ENCODE measurements at regions not wholly inside any gene's neighbourhood (a gene's known extent, or its start where the extent isn't known, plus 50 kb on each side); places are given as distances from the start of the nearest gene placed in this dataset.

GRCh38 chr6:149179431-149179830 lies 138.1 kb upstream of the TAB2 start:
- TF ChIP-seq EZH2phosphoT487 (IDR thresholded peaks at IDR 0.05) (no peak), EZH2 (IDR thresholded peaks at IDR 0.05) (no peak), CTCF (IDR thresholded peaks at IDR 0.05) (no peak)
- no peaks in the 10 kb centered on the region for H3K27me3 Mint-ChIP-seq (ENCODE audit: insufficient read depth, low read depth)

DNA sequence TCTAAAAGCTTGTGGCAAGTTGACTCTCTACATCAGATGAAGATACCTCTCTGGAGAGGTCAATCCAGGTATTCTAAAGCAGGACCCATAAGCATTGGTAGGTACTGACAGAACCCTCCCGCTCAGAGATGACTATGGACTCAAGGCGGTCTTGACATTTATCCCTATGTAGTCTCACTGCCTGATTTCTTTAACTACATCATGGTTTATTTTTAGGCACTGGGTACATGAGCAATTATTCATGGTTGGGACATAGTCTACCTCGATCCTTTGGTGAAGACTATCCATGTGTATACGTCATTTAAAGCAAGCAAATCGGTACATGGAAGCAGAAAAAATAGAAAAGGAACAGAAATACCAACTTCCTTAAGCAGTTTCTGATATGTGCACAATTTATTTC lies 136.2 kb upstream of the TAB2 start:
- no peak for DNase-seq (ENCODE audit: low spot score)
- no peaks in the 10 kb centered on the region for H3K27me3 Mint-ChIP-seq (ENCODE audit: insufficient read depth, low read depth)
- H3K9ac ChIP-seq = no peak overlapping the region
- H3K4me1 Mint-ChIP-seq = no peaks in the 10 kb centered on the region
- no peak overlapping the region for H3K27ac ChIP-seq
- no peak overlapping the region for H3K27ac Mint-ChIP-seq
- H3K4me3 ChIP-seq = no peak overlapping the region
- H3K36me3 Mint-ChIP-seq = no peaks in the 10 kb centered on the region
- no peaks in the 10 kb centered on the region for H4K20me1 ChIP-seq (ENCODE audit: low read depth)
- no peak overlapping the region for H2AFZ ChIP-seq (replicated peaks)
- no peaks in the 10 kb centered on the region for H3K36me3 ChIP-seq
- no peak overlapping the region for H3K4me2 ChIP-seq
- H3K4me1 ChIP-seq = no peaks in the 10 kb centered on the region
- H3K79me2 ChIP-seq (ENCODE audit: low read depth) = no peaks in the 10 kb centered on the region
- no peak overlapping the region for H3K4me3 Mint-ChIP-seq
- H3K9me3 Mint-ChIP-seq = peaks cover 13% of the 10 kb centered on the region
- no peaks in the 10 kb centered on the region for H3K27me3 ChIP-seq
- no peak for TF ChIP-seq EZH2phosphoT487 (IDR thresholded peaks at IDR 0.05)
- no peak for TF ChIP-seq CTCF (IDR thresholded peaks at IDR 0.05)
- TF ChIP-seq EZH2 (IDR thresholded peaks at IDR 0.05) = no peak
- H3F3A ChIP-seq (ENCODE audit: low read depth) = no peaks in the 10 kb centered on the region
- no peaks in the 10 kb centered on the region for H3K9me3 ChIP-seq (ENCODE audit: low read depth)

More at GRCh38 chr6:149179431-149179830, 138.1 kb upstream of the TAB2 start:
- Histone ChIP-seq H3K9ac (no peak overlapping the region), H3K4me2 (no peak overlapping the region), H4K20me1 (ENCODE audit: low read depth) (no peaks in the 10 kb centered on the region), H3K27ac (no peak overlapping the region), H3K9me3 (ENCODE audit: low read depth) (no peaks in the 10 kb centered on the region), H3K4me3 (no peak overlapping the region), H3K4me1 (no peaks in the 10 kb centered on the region), H3K79me2 (ENCODE audit: low read depth) (no peaks in the 10 kb centered on the region), H3K27me3 (no peaks in the 10 kb centered on the region), H3K36me3 (no peaks in the 10 kb centered on the region), H3F3A (ENCODE audit: low read depth) (no peaks in the 10 kb centered on the region), H2AFZ (replicated peaks) (no peak overlapping the region)
- Mint-ChIP-seq H3K27ac (no peak overlapping the region), H3K9me3 (peaks cover 11% of the 10 kb centered on the region), H3K36me3 (no peaks in the 10 kb centered on the region), H3K4me3 (no peak overlapping the region), H3K4me1 (no peaks in the 10 kb centered on the region)
- no peak for DNase-seq (ENCODE audit: low spot score)

GRCh38 chr6:149182262-149182661 lies 135.2 kb upstream of the TAB2 start:
- no peak for DNase-seq (ENCODE audit: low spot score)
- H3K27ac Mint-ChIP-seq = no peak overlapping the region
- H3K36me3 Mint-ChIP-seq = no peaks in the 10 kb centered on the region
- H3K4me3 Mint-ChIP-seq = no peak overlapping the region
- H3K27ac ChIP-seq = no peak overlapping the region
- no peak for TF ChIP-seq EZH2 (IDR thresholded peaks at IDR 0.05)
- TF ChIP-seq CTCF (IDR thresholded peaks at IDR 0.05) = no peak
- no peak for TF ChIP-seq EZH2phosphoT487 (IDR thresholded peaks at IDR 0.05)
- H3K4me1 ChIP-seq = no peaks in the 10 kb centered on the region
- no peak overlapping the region for H3K4me2 ChIP-seq
- no peak overlapping the region for H3K4me3 ChIP-seq
- H3K9ac ChIP-seq = no peak overlapping the region
- no peaks in the 10 kb centered on the region for H3K9me3 ChIP-seq (ENCODE audit: low read depth)
- H3K36me3 ChIP-seq = no peaks in the 10 kb centered on the region
- no peaks in the 10 kb centered on the region for H3F3A ChIP-seq (ENCODE audit: low read depth)
- no peaks in the 10 kb centered on the region for H4K20me1 ChIP-seq (ENCODE audit: low read depth)
- no peaks in the 10 kb centered on the region for H3K4me1 Mint-ChIP-seq
- H3K27me3 ChIP-seq = no peaks in the 10 kb centered on the region
- H3K27me3 Mint-ChIP-seq (ENCODE audit: insufficient read depth, low read depth) = no peaks in the 10 kb centered on the region
- H2AFZ ChIP-seq (replicated peaks) = no peak overlapping the region
- H3K9me3 Mint-ChIP-seq = peaks cover 10% of the 10 kb centered on the region
- H3K79me2 ChIP-seq (ENCODE audit: low read depth) = no peaks in the 10 kb centered on the region
